ENCODE measurements at regions not wholly inside any gene's neighbourhood (a gene's known extent, or its start where the extent isn't known, plus 50 kb on each side); places are given as distances from the start of the nearest gene placed in this dataset.

- TF ChIP-seq POLR2A (IDR thresholded peaks at IDR 0.05) = no peak
- TF ChIP-seq, protein P1, sequence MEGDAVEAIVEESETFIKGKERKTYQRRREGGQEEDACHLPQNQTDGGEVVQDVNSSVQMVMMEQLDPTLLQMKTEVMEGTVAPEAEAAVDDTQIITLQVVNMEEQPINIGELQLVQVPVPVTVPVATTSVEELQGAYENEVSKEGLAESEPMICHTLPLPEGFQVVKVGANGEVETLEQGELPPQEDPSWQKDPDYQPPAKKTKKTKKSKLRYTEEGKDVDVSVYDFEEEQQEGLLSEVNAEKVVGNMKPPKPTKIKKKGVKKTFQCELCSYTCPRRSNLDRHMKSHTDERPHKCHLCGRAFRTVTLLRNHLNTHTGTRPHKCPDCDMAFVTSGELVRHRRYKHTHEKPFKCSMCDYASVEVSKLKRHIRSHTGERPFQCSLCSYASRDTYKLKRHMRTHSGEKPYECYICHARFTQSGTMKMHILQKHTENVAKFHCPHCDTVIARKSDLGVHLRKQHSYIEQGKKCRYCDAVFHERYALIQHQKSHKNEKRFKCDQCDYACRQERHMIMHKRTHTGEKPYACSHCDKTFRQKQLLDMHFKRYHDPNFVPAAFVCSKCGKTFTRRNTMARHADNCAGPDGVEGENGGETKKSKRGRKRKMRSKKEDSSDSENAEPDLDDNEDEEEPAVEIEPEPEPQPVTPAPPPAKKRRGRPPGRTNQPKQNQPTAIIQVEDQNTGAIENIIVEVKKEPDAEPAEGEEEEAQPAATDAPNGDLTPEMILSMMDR (IDR thresholded peaks at IDR 0.05) = no peak
Measured at GRCh38 chr16:79679334-79679733, 78.8 kb upstream of the MAF start.

Data from Peyer's patch (tissue), 4 donors.